OCI-LY3 (cell line): ENCODE measurements at regions not wholly inside any gene's neighbourhood (a gene's known extent, or its start where the extent isn't known, plus 50 kb on each side); places are given as distances from the start of the nearest gene placed in this dataset.

Experiments
- H2AFZ ChIP-seq: fragments of 200-600, 300-600 bp; shearing (Covaris generic); 2 replicates; pipeline ENCODE4 v1.6.0; 2014; ENCODE audit warnings: antibody characterized with exemption, low read depth, low read length
- H3K27ac ChIP-seq: fragments of 200-600, 300-600 bp; sonication (generic); 2 replicates; pipeline ENCODE4 v1.5.1; 2014; ENCODE audit warnings: mild to moderate bottlenecking, low read length, moderate library complexity, mixed read lengths
- H3K27me3 ChIP-seq: fragments of 200-600, 300-600 bp; sonication (generic); 2 replicates; pipeline ENCODE4 v1.6.1; 2014; ENCODE audit warnings: low read depth, low read length, mixed read lengths
- H3K36me3 ChIP-seq: fragments of 200-600, 300-600 bp; sonication (generic); replicated peaks from 2 replicates; pipeline ENCODE3; 2014; ENCODE audit warnings: low read depth, low read length, mixed read lengths
- H3K4me1 ChIP-seq: fragments of 300-600, 200-600 bp; sonication (generic); 2 replicates; pipeline ENCODE4 v1.6.1; 2014; ENCODE audit warnings: low read length, mixed read lengths
- H3K4me2 ChIP-seq: fragments of 200-600, 300-600 bp; sonication (generic); 2 replicates; pipeline ENCODE4 v1.6.1; 2014; ENCODE audit warnings: low read length, mixed read lengths
- H3K4me3 ChIP-seq: fragments of 300-600, 200-600 bp; sonication (generic); 2 replicates; pipeline ENCODE4 v1.5.1; 2014; ENCODE audit warnings: antibody characterized with exemption, mild to moderate bottlenecking, low read length, moderate library complexity
- H3K79me2 ChIP-seq: fragments of 300-600, 200-600 bp; shearing (Covaris generic); 2 replicates; pipeline ENCODE4 v1.6.1; 2014; ENCODE audit warnings: mild to moderate bottlenecking, low read length, mixed read lengths
- H3K9ac ChIP-seq: fragments of 300-600, 200-600 bp; shearing (Covaris generic); 2 replicates; pipeline ENCODE4 v1.6.0; 2014; ENCODE audit warnings: mild to moderate bottlenecking, low read length, moderate library complexity
- H3K9me3 ChIP-seq: fragments of 200-600, 300-600 bp; shearing (Covaris generic); 2 replicates; pipeline ENCODE4 v1.6.1; 2014; ENCODE audit warnings: low read length, mixed read lengths; ENCODE audit not compliant: insufficient read depth
- H4K20me1 ChIP-seq: fragments of 200-600, 300-600 bp; sonication (generic); 2 replicates; pipeline ENCODE4 v1.6.1; 2016; ENCODE audit warnings: low read length, mixed read lengths; ENCODE audit not compliant: insufficient read depth
- EZH2phosphoT487 ChIP-seq: fragments of 200-600 bp; shearing (Covaris generic); IDR thresholded peaks from 2 replicates; pipeline ENCODE4 v1.6.1; 2018; ENCODE audit warnings: antibody characterized with exemption, mixed run types, low read depth
- TF ChIP-seq, protein P1 (sequence below): fragments of 200-600, 300-600 bp; sonication (generic); IDR thresholded peaks from 2 replicates; pipeline ENCODE4 v1.5.1; 2014; ENCODE audit warnings: antibody characterized with exemption, low read length, low read depth

DNA sequence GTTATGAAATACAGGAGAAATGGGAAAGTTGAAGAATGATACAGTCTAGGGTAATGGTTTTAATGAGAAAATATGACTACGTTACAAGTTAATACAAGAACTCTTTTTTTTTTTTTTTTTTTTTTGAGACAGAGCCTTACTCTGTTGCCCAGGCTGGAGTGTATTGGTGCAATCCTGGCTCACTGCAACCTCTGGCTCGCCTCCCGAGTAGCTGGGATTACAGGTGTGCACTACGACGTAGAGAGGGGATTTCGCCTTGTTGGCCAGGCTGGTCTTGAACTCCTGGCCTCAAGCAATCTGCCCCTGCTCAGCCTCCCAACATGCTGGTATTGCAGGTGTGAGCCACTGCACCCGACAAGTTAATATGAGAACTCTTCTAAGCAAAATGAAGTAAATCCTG is 77.1 kb upstream of the SELENOP start:
- no peak for TF ChIP-seq EZH2phosphoT487
- TF ChIP-seq, protein P1, sequence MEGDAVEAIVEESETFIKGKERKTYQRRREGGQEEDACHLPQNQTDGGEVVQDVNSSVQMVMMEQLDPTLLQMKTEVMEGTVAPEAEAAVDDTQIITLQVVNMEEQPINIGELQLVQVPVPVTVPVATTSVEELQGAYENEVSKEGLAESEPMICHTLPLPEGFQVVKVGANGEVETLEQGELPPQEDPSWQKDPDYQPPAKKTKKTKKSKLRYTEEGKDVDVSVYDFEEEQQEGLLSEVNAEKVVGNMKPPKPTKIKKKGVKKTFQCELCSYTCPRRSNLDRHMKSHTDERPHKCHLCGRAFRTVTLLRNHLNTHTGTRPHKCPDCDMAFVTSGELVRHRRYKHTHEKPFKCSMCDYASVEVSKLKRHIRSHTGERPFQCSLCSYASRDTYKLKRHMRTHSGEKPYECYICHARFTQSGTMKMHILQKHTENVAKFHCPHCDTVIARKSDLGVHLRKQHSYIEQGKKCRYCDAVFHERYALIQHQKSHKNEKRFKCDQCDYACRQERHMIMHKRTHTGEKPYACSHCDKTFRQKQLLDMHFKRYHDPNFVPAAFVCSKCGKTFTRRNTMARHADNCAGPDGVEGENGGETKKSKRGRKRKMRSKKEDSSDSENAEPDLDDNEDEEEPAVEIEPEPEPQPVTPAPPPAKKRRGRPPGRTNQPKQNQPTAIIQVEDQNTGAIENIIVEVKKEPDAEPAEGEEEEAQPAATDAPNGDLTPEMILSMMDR, result no peak
- Histone ChIP-seq H3K79me2 (no peaks in the 10 kb centered on the region), H3K9ac (no peak overlapping the region), H4K20me1 (no peaks in the 10 kb centered on the region), H3K27ac (no peak overlapping the region), H3K36me3 (no peaks in the 10 kb centered on the region), H3K4me3 (no peak overlapping the region), H3K4me1 (no peaks in the 10 kb centered on the region), H3K9me3 (no peaks in the 10 kb centered on the region), H2AFZ (no peak overlapping the region), H3K27me3 (peaks cover 5% of the 10 kb centered on the region; the same call in 1 of the 2 replicates), H3K4me2 (no peak overlapping the region)

DNA sequence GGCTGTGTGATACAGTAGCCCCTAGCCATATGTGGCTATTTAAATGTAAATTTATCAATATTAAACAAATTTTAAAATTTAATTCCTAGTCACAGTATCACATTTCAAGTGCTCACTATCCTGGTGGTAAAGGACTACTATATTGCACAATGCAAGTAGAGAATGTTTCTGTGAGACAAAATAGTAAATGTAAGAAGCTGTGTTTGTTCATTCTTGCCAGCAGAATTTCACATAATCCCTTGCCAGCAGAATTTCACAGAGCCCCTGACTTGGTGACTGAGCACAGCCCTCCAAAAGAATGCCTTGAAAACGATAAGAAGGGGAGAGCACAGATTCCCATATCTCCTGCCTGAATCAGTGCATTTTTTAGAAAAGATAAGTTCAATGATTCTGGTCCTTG is 75.9 kb upstream of the SELENOP start:
- Histone ChIP-seq H2AFZ (no peak overlapping the region), H3K4me2 (no peak overlapping the region), H3K4me1 (no peaks in the 10 kb centered on the region), H3K27ac (no peak overlapping the region), H3K79me2 (no peaks in the 10 kb centered on the region), H3K9ac (no peak overlapping the region), H4K20me1 (no peaks in the 10 kb centered on the region), H3K4me3 (no peak overlapping the region), H3K27me3 (peaks cover 5% of the 10 kb centered on the region; the same call in 1 of the 2 replicates), H3K9me3 (no peaks in the 10 kb centered on the region), H3K36me3 (no peaks in the 10 kb centered on the region)
- TF ChIP-seq, protein P1, result no peak
- no peak for TF ChIP-seq EZH2phosphoT487

DNA sequence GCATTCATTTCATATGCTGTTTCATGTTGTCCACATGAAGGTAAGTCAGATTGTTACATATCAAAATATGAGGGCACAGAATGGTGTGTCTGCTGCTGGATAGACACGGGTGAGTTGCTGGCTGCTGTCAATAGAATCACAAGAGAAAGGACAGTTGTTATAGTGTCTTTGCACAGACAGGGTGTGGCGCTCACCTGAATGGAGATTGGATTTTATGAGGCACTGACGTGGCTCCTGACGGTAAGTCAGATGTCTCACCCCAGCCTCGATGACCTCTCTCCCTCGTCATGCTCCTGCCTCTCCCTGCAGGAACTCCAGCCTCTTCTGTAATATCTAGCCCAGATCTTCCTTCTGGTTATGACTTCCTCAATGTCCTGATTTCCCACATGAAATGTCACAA is 75.4 kb upstream of the SELENOP start:
- Histone ChIP-seq H3K27ac (no peak overlapping the region), H3K4me1 (no peaks in the 10 kb centered on the region), H3K4me3 (no peak overlapping the region), H3K79me2 (no peaks in the 10 kb centered on the region), H3K9me3 (no peaks in the 10 kb centered on the region), H2AFZ (no peak overlapping the region), H3K27me3 (peaks cover 5% of the 10 kb centered on the region; the same call in 1 of the 2 replicates), H3K9ac (no peak overlapping the region), H3K4me2 (no peak overlapping the region), H4K20me1 (no peaks in the 10 kb centered on the region), H3K36me3 (no peaks in the 10 kb centered on the region)
- no peak for TF ChIP-seq EZH2phosphoT487
- TF ChIP-seq, protein P1, result no peak

DNA sequence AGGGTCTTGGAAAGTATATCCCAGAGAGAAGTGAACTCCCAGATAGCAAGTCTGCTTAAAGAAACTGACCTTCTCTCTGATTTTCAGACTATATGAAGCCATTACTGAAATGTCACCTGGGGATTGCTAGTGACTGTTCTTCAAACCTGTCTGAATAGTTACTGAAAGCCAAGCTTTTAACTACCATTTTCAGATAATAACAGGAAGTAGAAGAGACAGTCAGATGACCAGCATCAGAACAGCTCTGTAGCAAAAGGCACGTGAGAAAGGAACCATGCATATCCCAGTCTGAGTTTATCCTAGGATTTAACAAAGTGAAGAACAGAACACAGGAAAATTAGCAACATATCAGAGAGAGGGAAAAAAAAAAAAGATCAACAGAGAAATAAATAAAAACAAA is 74.9 kb upstream of the SELENOP start:
- Histone ChIP-seq H3K9ac (no peak overlapping the region), H4K20me1 (no peaks in the 10 kb centered on the region), H3K27me3 (peaks cover 5% of the 10 kb centered on the region; the same call in 1 of the 2 replicates), H3K4me1 (no peaks in the 10 kb centered on the region), H3K36me3 (no peaks in the 10 kb centered on the region), H3K79me2 (no peaks in the 10 kb centered on the region), H3K4me3 (no peak overlapping the region), H3K27ac (no peak overlapping the region), H3K9me3 (no peaks in the 10 kb centered on the region), H3K4me2 (no peak overlapping the region), H2AFZ (0 out of 2 replicates have a peak overlapping the region, but pooled peaks have one; percentile 13)
- no peak for TF ChIP-seq EZH2phosphoT487
- TF ChIP-seq, protein P1, result no peak
